HG02938 (cell line): ENCODE measurements at regions not wholly inside any gene's neighbourhood (a gene's known extent, or its start where the extent isn't known, plus 50 kb on each side); places are given as distances from the start of the nearest gene placed in this dataset.
"Not testable (repeated sequence)": the region's sequence is repeated elsewhere in the genome, so short reads cannot be mapped to it uniquely, and the experiment has no call there.

Source experiments
- ATAC-seq: cut with Tn5 transposase; IDR thresholded peaks from one replicate; pipeline ENCODE4 v1.9.1; 2021; ENCODE audit warnings: mild to moderate bottlenecking, moderate library complexity; ENCODE audit not compliant: unreplicated experiment

- ATAC-seq: no peak
These were observed 53.8 kb upstream of the C2CD4B start for GRCh38 chr15:62218841-62219240.

- no peak for ATAC-seq
These were observed 54.7 kb upstream of the C2CD4B start for GRCh38 chr15:62219799-62220198.

- ATAC-seq: no peak
These were observed 57.9 kb upstream of the C2CD4B start for GRCh38 chr15:62223020-62223419.

- ATAC-seq: no peak
These were observed 63.5 kb upstream of the C2CD4B start for GRCh38 chr15:62228604-62229003.

- ATAC-seq: no peak
These were observed 66.8 kb upstream of the C2CD4B start for GRCh38 chr15:62231856-62232255.

- ATAC-seq: no peak
These were observed 75.3 kb upstream of the C2CD4B start for GRCh38 chr15:62240121-62241096.

- no peak for ATAC-seq
These were observed 76.2 kb upstream of the C2CD4B start for GRCh38 chr15:62241135-62241770.

- no peak for ATAC-seq
These were observed 77.9 kb upstream of the C2CD4B start for GRCh38 chr15:62242999-62243398.

- ATAC-seq: no peak
These were observed 79.7 kb upstream of the C2CD4B start for GRCh38 chr15:62244762-62245161.

GRCh38 chr15:62248277-62248984 lies 83.3 kb upstream of the C2CD4B start:
- ATAC-seq: no peak

GRCh38 chr15:62249501-62249900 lies 84.4 kb upstream of the C2CD4B start:
- ATAC-seq: no peak

GRCh38 chr15:62250186-62250585 lies 85.1 kb upstream of the C2CD4B start:
- no peak for ATAC-seq

- no peak for ATAC-seq
These were observed 85.9 kb upstream of the C2CD4B start for GRCh38 chr15:62250978-62251377.

- no peak for ATAC-seq
These were observed 88.2 kb upstream of the C2CD4B start for GRCh38 chr15:62253294-62253693.

- ATAC-seq: no peak
These were observed 89.3 kb upstream of the C2CD4B start for GRCh38 chr15:62254137-62254934.

- not testable (repeated sequence) for ATAC-seq
These were observed 91.3 kb upstream of the C2CD4B start for GRCh38 chr15:62256430-62256829.

- ATAC-seq: no peak
These were observed 93.0 kb upstream of the C2CD4B start for GRCh38 chr15:62257996-62258521.

GRCh38 chr15:62262305-62262941 lies 97.3 kb upstream of the C2CD4B start:
- no peak for ATAC-seq

GRCh38 chr15:62264196-62264595 lies 99.1 kb upstream of the C2CD4B start:
- no peak for ATAC-seq

GRCh38 chr15:62269504-62269903 lies 104.4 kb upstream of the C2CD4B start:
- ATAC-seq: no peak
